ENCODE measurements at regions not wholly inside any gene's neighbourhood (a gene's known extent, or its start where the extent isn't known, plus 50 kb on each side); places are given as distances from the start of the nearest gene placed in this dataset.
"Not testable (repeated sequence)": the region's sequence is repeated elsewhere in the genome, so short reads cannot be mapped to it uniquely, and the experiment has no call there.

- TF ChIP-seq, protein P1, sequence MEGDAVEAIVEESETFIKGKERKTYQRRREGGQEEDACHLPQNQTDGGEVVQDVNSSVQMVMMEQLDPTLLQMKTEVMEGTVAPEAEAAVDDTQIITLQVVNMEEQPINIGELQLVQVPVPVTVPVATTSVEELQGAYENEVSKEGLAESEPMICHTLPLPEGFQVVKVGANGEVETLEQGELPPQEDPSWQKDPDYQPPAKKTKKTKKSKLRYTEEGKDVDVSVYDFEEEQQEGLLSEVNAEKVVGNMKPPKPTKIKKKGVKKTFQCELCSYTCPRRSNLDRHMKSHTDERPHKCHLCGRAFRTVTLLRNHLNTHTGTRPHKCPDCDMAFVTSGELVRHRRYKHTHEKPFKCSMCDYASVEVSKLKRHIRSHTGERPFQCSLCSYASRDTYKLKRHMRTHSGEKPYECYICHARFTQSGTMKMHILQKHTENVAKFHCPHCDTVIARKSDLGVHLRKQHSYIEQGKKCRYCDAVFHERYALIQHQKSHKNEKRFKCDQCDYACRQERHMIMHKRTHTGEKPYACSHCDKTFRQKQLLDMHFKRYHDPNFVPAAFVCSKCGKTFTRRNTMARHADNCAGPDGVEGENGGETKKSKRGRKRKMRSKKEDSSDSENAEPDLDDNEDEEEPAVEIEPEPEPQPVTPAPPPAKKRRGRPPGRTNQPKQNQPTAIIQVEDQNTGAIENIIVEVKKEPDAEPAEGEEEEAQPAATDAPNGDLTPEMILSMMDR (IDR thresholded peaks at IDR 0.05): not testable (repeated sequence)
- TF ChIP-seq POLR2A (IDR thresholded peaks at IDR 0.05): not testable (repeated sequence)
Observed at GRCh38 chr1:120238867-120239266, 62.5 kb upstream of the SEC22B start.
